HEK293 (cell line): ENCODE measurements at regions not wholly inside any gene's neighbourhood (a gene's known extent, or its start where the extent isn't known, plus 50 kb on each side); places are given as distances from the start of the nearest gene placed in this dataset.

Experiments used
- CTCF ChIA-PET: fragments of 350-600 bp; formaldehyde crosslinking; extraction: SDS; loops from one replicate; lab custom pipeline; 2021; ENCODE audit warnings: antibody characterized with exemption; lab: Yijun Ruan, JAX
- POLR2A ChIA-PET: fragments of 300-600 bp; formaldehyde crosslinking; extraction: SDS; loops from one replicate; lab custom pipeline; 2020; ENCODE audit warnings: antibody characterized with exemption, inconsistent platforms; lab: Yijun Ruan, JAX
- H3K27ac ChIP-seq: fragments of 200-500 bp; sonication (Bioruptor generic); 2 replicates; pipeline ENCODE4 v1.5.1; 2014; ENCODE audit warnings: low read depth, low read length, control low read depth, inconsistent platforms; ENCODE audit errors: extremely low read depth
- H3K36me3 ChIP-seq, 2 experiments: fragments of 200-500 bp in 1 of 2; sonication (Bioruptor generic) in 1 of 2; 1 replicate in 1 of 2; 2 replicates in 1 of 2; pipeline ENCODE4 v1.5.1; 2014 to 2017; ENCODE audit warnings: inconsistent platforms in 2 of 2, low read length in 2 of 2; ENCODE audit not compliant: control insufficient read depth in 2 of 2, insufficient read depth in 1 of 2
- H3K4me1 ChIP-seq: fragments of 200-500 bp; sonication (Bioruptor generic); 2 replicates; pipeline ENCODE4 v1.5.1; 2014; ENCODE audit warnings: mild to moderate bottlenecking, low read length, inconsistent platforms; ENCODE audit not compliant: control insufficient read depth, insufficient read depth
- H3K4me3 ChIP-seq: 2 replicates; pipeline ENCODE4 v1.5.1; 2011; ENCODE audit warnings: low read depth, mild to moderate bottlenecking, control low read depth, low read length, moderate library complexity
- H3K9me3 ChIP-seq: fragments of 200-500 bp; sonication (Bioruptor generic); 2 replicates; pipeline ENCODE4 v1.5.1; 2014; ENCODE audit warnings: low read depth, low read length, inconsistent platforms; ENCODE audit not compliant: control insufficient read depth, insufficient read depth
- GLI4 ChIP-seq: fragments of 450-650 bp; formaldehyde crosslinking; IDR thresholded peaks from 2 replicates; pipeline ENCODE4 v1.5.1; 2016; ENCODE audit warnings: missing biosample characterization, missing genetic modification characterization
- HOXD13 ChIP-seq: sonication (generic); formaldehyde crosslinking; IDR thresholded peaks from 2 replicates; pipeline ENCODE4 v1.8.0; 2022; ENCODE audit warnings: missing genetic modification reagents, borderline replicate concordance
- MEIS1 ChIP-seq: sonication (generic); formaldehyde crosslinking; IDR thresholded peaks from 2 replicates; pipeline ENCODE4 v1.8.1; 2022; ENCODE audit warnings: missing genetic modification reagents, mild to moderate bottlenecking, borderline replicate concordance
- PRDM1 ChIP-seq: fragments of 450-650 bp; formaldehyde crosslinking; IDR thresholded peaks from 2 replicates; pipeline ENCODE4; 2016; ENCODE audit warnings: missing biosample characterization, missing genetic modification characterization
- PRDM2 ChIP-seq: fragments of 450-650 bp; formaldehyde crosslinking; IDR thresholded peaks from 2 replicates; pipeline ENCODE4 v1.5.1; 2016; ENCODE audit warnings: missing biosample characterization, missing genetic modification characterization, borderline replicate concordance
- SP7 ChIP-seq: fragments of 450-650 bp; formaldehyde crosslinking; IDR thresholded peaks from 2 replicates; pipeline ENCODE4 v1.5.1; 2016; ENCODE audit warnings: missing biosample characterization, missing genetic modification characterization
- ZBTB8A ChIP-seq: fragments of 450-650 bp; formaldehyde crosslinking; IDR thresholded peaks from 2 replicates; pipeline ENCODE4 v1.5.1; 2016; ENCODE audit warnings: missing biosample characterization, missing genetic modification characterization
- ZNF114 ChIP-seq: fragments of 450-650 bp; formaldehyde crosslinking; IDR thresholded peaks from 2 replicates; pipeline ENCODE4 v1.5.0; 2017; ENCODE audit warnings: missing biosample characterization, missing genetic modification characterization
- ZNF26 ChIP-seq: fragments of 450-650 bp; formaldehyde crosslinking; IDR thresholded peaks from 2 replicates; pipeline ENCODE4 v1.5.1; 2016; ENCODE audit warnings: missing biosample characterization, missing genetic modification characterization
- ZNF324 ChIP-seq: fragments of 450-650 bp; formaldehyde crosslinking; IDR thresholded peaks from 2 replicates; pipeline ENCODE4 v1.5.1; 2016; ENCODE audit warnings: missing biosample characterization, missing genetic modification characterization
- ZNF350 ChIP-seq: fragments of 450-650 bp; formaldehyde crosslinking; IDR thresholded peaks from 2 replicates; pipeline ENCODE4 v1.5.0; 2017; ENCODE audit warnings: missing biosample characterization, mild to moderate bottlenecking, missing genetic modification characterization
- ZNF530 ChIP-seq: fragments of 450-650 bp; formaldehyde crosslinking; IDR thresholded peaks from 2 replicates; pipeline ENCODE4 v1.5.1; 2016; ENCODE audit warnings: low read depth, missing biosample characterization, missing genetic modification characterization
- ZNF544 ChIP-seq: fragments of 450-650 bp; formaldehyde crosslinking; IDR thresholded peaks from 2 replicates; pipeline ENCODE4 v1.5.0; 2017; ENCODE audit warnings: missing biosample characterization, missing genetic modification characterization
- ZNF548 ChIP-seq: fragments of 450-650 bp; formaldehyde crosslinking; IDR thresholded peaks from 2 replicates; pipeline ENCODE4 v1.5.1; 2016; ENCODE audit warnings: missing biosample characterization, missing genetic modification characterization
- ZNF626 ChIP-seq: fragments of 450-650 bp; sonication (Bioruptor Pico); formaldehyde crosslinking; IDR thresholded peaks from 2 replicates; pipeline ENCODE4 v1.5.1; 2018; ENCODE audit warnings: missing biosample characterization, missing genetic modification characterization, inconsistent platforms
- ZNF76 ChIP-seq: fragments of 450-650 bp; formaldehyde crosslinking; IDR thresholded peaks from 2 replicates; pipeline ENCODE4; 2016; ENCODE audit warnings: low read depth, missing biosample characterization, missing genetic modification characterization, borderline replicate concordance
- TF ChIP-seq, protein P1 (sequence below): fragments of 450-650 bp; formaldehyde crosslinking; IDR thresholded peaks from 2 replicates; pipeline ENCODE4 v1.5.1; 2016; ENCODE audit warnings: missing biosample characterization, missing genetic modification characterization
- TF ChIP-seq, protein P2 (sequence below): fragments of 450-650 bp; IDR thresholded peaks from 2 replicates; pipeline ENCODE4 v1.5.1; 2018; ENCODE audit warnings: missing biosample characterization, missing genetic modification characterization
- TF ChIP-seq, protein P3 (sequence below): fragments of 450-650 bp; formaldehyde crosslinking; IDR thresholded peaks from 2 replicates; pipeline ENCODE4 v1.5.1; 2016; ENCODE audit warnings: missing biosample characterization, missing genetic modification characterization

DNA sequence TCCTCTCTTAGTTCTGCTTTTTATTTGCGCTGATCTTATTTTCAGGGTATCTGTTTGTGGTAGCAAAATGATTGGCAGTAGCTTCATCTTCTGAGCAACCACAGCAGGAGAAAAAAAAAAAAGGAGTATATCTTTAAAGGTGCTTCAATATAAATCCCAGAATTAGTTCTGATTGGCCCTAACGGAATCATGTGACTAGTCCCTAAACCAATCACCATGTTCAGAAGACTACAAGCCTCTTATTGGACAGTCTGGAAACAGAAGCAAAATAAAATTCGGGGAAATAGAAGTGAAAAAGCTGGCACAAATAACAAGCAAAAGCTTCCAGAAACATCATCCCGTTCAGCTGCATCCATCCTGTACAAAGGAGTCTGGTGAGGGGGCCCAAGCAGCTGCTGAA lies 49.9 kb upstream of the PTPRO start:
- ChIA-PET POLR2A (no interaction called here), CTCF (interaction anchor here (0.6 to 1.4 kb wide), 3 partner anchors 45 to 584 kb away, joined by 3 to 4 read pairs (median 3); no protein-coding TSS in a partner anchor)
- no peak for TF ChIP-seq ZNF548
- TF ChIP-seq ZNF544 (tag by site-specific recombination), result no peak
- TF ChIP-seq HOXD13, result no peak
- TF ChIP-seq ZNF324 (tag by site-specific recombination), result no peak
- no peak for TF ChIP-seq SP7 (tag by site-specific recombination)
- no peak for TF ChIP-seq ZNF26
- no peak for TF ChIP-seq MEIS1
- TF ChIP-seq, protein P1, sequence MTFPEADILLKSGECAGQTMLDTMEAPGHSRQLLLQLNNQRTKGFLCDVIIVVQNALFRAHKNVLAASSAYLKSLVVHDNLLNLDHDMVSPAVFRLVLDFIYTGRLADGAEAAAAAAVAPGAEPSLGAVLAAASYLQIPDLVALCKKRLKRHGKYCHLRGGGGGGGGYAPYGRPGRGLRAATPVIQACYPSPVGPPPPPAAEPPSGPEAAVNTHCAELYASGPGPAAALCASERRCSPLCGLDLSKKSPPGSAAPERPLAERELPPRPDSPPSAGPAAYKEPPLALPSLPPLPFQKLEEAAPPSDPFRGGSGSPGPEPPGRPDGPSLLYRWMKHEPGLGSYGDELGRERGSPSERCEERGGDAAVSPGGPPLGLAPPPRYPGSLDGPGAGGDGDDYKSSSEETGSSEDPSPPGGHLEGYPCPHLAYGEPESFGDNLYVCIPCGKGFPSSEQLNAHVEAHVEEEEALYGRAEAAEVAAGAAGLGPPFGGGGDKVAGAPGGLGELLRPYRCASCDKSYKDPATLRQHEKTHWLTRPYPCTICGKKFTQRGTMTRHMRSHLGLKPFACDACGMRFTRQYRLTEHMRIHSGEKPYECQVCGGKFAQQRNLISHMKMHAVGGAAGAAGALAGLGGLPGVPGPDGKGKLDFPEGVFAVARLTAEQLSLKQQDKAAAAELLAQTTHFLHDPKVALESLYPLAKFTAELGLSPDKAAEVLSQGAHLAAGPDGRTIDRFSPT (tag by site-specific recombination), result no peak
- no peak for TF ChIP-seq PRDM2
- no peak for TF ChIP-seq ZNF530 (tag by site-specific recombination)
- TF ChIP-seq ZBTB8A, result no peak
- TF ChIP-seq, protein P2, sequence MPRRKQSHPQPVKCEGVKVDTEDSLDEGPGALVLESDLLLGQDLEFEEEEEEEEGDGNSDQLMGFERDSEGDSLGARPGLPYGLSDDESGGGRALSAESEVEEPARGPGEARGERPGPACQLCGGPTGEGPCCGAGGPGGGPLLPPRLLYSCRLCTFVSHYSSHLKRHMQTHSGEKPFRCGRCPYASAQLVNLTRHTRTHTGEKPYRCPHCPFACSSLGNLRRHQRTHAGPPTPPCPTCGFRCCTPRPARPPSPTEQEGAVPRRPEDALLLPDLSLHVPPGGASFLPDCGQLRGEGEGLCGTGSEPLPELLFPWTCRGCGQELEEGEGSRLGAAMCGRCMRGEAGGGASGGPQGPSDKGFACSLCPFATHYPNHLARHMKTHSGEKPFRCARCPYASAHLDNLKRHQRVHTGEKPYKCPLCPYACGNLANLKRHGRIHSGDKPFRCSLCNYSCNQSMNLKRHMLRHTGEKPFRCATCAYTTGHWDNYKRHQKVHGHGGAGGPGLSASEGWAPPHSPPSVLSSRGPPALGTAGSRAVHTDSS (tag by site-specific recombination), result no peak
- TF ChIP-seq ZNF76, result no peak
- TF ChIP-seq ZNF626 (tag by site-specific recombination), result no peak
- TF ChIP-seq ZNF350 (tag by site-specific recombination), result no peak
- TF ChIP-seq ZNF114 (tag by site-specific recombination), result no peak
- no peak for TF ChIP-seq PRDM1 (tag by site-specific recombination)
- TF ChIP-seq, protein P3, sequence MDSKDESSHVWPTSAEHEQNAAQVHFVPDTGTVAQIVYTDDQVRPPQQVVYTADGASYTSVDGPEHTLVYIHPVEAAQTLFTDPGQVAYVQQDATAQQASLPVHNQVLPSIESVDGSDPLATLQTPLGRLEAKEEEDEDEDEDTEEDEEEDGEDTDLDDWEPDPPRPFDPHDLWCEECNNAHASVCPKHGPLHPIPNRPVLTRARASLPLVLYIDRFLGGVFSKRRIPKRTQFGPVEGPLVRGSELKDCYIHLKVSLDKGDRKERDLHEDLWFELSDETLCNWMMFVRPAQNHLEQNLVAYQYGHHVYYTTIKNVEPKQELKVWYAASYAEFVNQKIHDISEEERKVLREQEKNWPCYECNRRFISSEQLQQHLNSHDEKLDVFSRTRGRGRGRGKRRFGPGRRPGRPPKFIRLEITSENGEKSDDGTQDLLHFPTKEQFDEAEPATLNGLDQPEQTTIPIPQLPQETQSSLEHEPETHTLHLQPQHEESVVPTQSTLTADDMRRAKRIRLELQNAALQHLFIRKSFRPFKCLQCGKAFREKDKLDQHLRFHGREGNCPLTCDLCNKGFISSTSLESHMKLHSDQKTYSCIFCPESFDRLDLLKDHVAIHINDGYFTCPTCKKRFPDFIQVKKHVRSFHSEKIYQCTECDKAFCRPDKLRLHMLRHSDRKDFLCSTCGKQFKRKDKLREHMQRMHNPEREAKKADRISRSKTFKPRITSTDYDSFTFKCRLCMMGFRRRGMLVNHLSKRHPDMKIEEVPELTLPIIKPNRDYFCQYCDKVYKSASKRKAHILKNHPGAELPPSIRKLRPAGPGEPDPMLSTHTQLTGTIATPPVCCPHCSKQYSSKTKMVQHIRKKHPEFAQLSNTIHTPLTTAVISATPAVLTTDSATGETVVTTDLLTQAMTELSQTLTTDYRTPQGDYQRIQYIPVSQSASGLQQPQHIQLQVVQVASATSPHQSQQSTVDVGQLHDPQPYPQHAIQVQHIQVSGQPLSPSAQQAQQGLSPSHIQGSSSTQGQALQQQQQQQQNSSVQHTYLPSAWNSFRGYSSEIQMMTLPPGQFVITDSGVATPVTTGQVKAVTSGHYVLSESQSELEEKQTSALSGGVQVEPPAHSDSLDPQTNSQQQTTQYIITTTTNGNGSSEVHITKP (tag by site-specific recombination), result no peak
- TF ChIP-seq GLI4 (tag by site-specific recombination), result no peak
- H3K9me3 ChIP-seq, result no peaks in the 10 kb centered on the region
- no peak overlapping the region for H3K4me3 ChIP-seq
- no peaks in the 10 kb centered on the region for H3K36me3 ChIP-seq
- no peak overlapping the region for H3K27ac ChIP-seq
- H3K4me1 ChIP-seq, result no peaks in the 10 kb centered on the region
